GM21447 (cell line): ENCODE measurements at regions not wholly inside any gene's neighbourhood (a gene's known extent, or its start where the extent isn't known, plus 50 kb on each side); places are given as distances from the start of the nearest gene placed in this dataset.

Experiments
- ATAC-seq: cut with Tn5 transposase; IDR thresholded peaks from one replicate; pipeline ENCODE4 v1.9.1; 2021; ENCODE audit not compliant: unreplicated experiment

DNA sequence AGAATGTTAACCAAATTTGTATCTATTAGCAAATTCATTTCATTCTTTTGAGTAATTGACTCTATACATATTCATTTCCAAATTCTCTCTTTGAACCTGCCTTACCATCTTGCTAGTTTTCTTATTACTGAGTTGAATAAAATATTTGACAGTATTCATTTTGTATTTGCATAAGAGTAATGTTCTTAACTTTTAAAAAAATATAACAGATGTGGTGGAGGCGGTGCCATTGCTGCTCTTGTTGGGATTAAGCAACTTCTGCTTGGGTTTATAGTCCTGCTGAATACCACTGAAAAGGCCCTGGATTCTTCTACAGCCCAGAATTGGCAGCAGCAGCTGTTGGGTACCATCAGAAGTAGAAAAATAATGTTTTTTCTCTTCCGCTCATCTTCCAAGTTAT lies 148.9 kb upstream of the PEX5L start:
- ATAC-seq = no peak

DNA sequence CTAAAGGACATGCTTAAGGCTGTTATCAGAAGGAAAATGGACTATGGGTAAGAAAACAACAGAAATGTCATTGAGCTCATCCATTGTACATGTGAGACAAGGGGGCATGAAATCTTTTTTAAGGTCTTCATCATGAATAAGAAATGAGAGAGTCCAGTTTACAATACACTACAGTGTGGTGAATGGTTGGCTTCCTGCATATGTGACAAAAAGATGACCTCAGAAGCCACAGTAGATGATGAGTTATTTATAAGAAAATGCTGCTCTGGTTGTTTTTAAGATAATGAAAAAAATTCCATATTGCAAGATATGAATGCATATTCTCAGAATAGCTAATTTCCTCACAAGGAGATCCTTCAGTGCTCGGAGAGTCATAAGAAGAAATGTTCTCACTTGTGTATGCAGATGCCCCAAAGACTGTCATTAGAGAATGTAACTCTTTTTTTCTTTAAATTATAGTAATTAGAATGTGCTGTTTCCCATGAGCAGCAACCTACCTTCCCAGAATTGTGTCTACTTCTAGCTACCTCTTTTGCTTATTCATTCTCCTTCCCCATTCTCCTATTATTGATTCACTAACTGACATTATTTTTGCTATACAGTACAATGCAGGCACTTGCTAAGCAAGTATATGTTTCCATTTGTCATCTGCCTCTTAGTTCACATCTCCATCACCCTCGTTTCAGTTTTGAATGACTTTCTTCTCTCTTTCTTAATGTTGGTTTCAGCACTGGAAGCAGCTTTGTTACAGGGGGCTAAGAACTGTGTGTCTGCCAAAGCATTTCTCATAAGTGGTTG lies 152.0 kb upstream of the PEX5L start:
- peak; percentile 67 for ATAC-seq

DNA sequence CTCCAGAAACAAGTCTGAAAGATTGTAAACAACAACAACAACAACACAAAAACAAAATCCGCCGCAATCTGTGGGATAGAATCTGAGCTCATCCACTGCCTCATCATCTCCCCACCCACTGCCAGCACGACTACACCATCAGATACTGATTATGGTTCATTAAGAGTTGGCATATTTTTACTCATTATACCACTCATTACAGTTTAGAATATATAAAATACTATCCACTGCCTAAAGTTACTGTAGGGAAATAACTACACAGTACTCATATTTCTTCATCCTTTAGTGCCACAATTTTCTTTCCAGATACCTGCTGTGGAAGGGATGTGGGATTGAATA lies 152.5 kb upstream of the PEX5L start:
- ATAC-seq = no peak

DNA sequence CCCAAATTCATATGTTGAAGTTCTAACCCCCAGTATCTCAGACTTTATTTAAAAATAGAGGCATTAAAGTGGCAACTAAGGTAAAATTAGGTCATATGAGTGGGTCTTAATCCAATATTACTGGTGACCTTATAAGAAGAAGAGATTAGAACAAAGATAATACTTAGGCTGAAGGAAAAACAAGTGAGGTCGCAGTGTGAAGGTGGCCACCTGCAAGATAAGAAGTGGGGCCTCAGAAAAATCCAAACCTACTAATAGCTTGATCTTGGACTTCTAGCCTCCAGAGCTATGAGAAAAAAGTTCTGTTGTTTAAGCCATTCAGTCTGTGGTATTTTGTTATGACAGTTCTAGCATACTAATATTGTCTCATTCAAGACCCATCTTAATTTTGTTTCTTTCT lies 159.9 kb upstream of the PEX5L start:
- no peak for ATAC-seq

DNA sequence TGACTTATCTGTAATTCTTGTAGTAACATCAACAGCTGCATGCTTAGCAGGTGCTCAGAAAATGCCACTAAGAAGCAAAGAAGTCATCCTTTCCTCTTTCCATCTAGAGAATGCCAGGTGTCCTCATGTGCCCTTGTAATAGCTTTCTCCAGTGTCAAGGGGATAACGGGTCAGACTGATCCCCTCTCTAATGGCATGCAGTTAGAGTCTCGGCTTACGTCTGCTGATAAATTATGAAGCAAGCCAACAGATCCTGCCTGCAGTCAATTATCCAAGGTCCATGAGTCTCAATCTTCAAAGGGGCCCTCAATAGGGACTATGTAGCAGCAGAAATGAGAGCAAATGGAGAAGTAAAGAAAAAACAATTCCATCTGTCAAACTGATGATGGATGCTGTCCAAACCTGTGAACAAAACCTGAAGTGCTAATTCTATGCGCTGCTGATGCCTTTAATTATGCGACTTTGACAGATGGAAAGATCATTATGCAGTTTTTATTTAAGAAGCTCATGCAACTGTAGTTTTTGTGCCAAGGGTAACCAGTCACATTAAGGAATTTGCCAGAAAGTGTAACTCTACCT lies 162.8 kb upstream of the PEX5L start:
- no peak for ATAC-seq

DNA sequence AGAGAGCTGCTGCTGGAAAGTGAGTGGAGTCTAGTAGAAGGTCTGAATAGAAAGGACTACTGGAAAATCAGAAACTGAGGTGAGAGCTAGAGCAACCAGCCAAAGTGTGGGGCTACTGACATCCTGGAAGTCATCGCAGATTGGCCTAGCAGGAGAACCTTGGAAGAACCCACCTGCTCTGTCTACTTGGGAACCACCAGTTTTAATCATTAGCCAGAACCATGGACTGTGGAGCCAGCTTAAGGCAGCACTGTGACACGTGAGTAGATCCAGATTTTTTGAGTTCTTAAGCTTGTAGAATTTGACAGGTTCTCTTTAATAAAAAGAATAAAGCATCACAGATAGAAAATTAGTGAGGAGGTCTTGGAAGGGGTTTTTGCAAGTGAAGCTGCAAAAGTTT lies 179.1 kb upstream of the PEX5L start:
- ATAC-seq = no peak

DNA sequence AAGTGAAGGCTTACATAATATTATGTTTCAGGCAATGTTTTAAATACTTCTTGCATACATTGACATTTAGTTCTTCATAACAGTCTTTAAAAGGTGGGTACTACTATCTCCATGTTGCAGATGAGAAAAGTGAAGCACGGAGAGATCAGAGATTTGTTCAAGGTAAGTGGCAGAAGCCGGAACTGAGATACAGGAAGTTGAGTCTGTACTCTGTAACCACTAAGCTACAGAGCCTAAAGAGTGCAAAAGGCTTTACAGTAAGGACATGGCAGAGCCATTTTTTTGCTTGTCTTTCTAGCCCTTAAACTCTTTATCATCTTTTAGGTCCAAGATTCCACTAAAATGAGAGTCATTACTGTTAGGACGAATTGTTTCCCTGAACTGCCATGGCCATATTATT lies 186.5 kb upstream of the PEX5L start:
- ATAC-seq = no peak

DNA sequence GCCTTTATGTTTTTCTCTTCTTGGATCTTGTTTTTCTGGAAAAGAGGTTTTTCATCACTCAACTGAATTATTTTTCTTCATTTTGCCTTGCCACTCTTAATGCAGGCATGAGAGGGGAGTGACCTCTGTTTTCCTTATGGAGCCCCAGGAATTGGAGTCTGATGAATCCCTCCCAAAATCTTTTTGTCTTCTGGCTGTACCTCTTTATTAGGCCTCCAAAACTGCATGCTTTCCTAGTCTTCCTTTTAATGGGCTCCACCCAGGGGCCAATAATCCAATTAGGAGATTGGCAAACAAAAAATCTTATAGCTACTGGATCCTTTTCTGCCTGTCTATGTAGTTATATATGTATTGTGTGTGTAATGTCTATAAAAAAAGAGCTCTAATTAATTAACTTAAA lies 192.4 kb upstream of the PEX5L start:
- ATAC-seq = no peak

DNA sequence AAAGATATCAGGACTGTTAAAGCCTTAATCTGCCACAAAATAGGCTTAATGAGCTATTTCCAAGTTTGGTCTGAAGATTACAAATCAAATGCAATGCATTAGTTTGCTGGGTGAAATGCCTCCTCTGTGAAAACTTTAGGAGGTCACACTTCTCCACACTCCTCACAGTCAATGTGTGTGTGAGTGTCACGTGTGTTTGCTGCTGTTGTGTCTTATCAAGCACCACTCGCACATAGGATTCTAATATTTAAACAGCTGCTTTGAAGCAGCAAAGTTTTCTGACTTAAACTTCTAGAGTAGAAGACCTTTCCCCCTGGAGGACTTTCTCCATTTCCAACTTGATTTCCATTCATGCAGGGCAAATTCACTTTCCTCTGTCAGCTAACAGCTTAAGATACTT lies 203.2 kb upstream of the PEX5L start:
- no peak for ATAC-seq

DNA sequence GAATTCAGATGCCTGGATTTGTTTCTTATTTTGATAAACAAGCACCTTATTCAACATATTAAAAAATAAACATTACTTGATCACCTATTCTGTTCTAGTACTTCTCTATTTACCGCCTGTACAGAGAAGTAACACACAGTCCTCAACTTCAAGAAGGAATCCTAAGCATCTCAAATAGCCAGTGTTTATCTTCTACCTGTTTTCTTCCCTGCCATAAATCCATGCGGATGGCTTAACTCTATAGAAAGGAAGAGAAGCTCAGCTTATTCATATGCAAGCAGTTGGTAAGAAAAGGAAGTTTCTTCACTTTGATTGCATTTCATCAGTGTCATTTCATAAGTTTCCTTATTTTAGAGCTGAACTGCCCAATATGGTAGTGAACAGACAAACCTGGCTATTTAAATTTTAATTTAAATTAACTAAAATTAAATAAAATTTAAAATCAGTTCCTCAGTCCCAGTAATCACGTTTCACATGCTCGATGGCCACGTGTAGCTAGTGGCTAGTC lies 210.0 kb upstream of the PEX5L start:
- ATAC-seq = no peak

DNA sequence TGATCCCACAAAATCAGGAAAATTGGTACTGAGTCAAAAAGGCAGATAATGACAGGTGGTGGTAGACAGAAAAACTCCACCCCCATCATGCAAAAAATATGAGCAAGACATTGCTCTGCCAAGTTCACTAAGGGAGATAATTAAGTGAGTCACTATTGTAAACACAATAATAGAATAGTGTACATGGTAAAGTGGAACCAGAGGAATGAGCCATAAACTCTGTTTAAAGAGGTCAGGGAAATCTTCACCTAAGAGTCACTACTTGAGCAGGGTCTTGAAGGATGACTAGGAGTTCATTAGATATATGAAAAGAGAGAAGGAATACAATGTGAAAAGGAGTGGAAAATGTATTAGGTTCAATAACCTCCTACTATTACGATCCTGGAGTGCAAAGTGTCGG lies 213.4 kb upstream of the PEX5L start:
- no peak for ATAC-seq

DNA sequence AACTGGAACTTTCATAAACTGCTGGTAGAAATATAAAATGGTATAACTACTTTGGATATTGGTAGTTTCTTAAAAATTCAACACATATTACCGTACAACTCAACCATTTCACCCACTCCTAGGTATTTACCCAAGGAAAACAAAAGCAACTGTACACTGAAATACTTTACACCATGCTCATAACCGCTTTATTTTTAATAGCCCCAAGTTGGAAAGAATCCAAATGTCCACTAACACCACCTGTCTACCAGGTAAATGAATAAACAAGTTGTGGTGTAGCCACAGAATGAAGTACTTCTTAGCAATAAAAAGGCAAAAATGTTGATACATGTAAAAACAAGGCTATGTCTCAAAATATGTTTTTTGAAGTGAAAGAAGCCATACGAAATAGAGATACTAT lies 215.9 kb upstream of the PEX5L start:
- ATAC-seq = no peak

DNA sequence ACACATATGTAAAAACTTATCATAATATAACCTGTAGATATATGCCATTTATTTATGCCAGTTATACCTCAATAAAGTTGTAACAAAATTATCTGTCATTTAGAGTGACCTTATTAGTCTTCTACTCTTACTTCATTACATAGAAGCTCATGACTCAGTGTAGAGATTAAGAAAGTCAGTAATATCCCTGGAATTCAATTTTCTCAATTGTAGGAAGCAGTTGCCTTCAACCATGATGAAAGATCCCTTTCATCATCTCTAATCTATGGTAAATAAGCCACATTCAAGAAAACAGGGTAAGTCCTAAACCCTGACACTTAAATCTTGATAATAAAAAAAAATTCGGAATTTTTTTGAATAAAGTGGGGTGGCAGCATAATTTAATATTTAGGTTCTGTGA lies 216.5 kb upstream of the PEX5L start:
- no peak for ATAC-seq

DNA sequence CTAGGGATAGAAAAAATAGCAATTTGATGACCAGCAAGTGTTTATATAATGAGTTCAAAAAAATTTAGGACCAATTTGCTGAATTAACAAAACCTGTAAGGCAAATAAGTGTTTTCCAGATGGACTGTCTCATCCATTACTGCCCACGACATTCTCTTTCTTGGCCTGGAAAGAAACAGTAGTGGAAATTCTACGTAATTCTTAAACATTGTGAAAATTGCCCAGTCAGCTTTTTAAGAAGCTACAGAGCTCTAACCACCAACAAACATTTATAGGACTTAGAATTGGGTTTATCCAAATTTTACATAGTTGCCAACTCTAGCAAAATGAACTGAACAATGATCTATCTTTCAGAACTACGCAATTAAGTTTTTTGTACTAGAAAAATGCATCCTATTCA lies 227.7 kb upstream of the PEX5L start:
- no peak for ATAC-seq

DNA sequence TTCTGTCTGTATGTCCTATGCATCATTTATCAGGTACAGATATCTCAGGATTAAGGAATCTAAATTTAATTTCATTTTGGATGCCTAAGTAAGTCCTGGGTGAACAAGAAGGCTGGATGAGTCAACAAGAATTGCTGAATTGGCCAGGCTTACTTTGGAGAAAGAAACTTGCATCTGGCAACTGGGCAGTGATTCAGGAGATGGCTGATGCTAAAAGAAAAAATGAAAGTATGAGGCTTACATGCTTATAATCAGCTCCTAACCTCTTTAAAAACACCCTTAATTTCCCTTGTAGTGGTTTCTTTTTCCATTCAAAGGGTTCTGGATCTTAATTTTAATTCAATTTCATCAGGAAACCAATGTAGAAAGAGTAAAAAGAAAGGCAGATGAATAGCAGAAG lies 228.8 kb upstream of the PEX5L start:
- ATAC-seq = no peak

DNA sequence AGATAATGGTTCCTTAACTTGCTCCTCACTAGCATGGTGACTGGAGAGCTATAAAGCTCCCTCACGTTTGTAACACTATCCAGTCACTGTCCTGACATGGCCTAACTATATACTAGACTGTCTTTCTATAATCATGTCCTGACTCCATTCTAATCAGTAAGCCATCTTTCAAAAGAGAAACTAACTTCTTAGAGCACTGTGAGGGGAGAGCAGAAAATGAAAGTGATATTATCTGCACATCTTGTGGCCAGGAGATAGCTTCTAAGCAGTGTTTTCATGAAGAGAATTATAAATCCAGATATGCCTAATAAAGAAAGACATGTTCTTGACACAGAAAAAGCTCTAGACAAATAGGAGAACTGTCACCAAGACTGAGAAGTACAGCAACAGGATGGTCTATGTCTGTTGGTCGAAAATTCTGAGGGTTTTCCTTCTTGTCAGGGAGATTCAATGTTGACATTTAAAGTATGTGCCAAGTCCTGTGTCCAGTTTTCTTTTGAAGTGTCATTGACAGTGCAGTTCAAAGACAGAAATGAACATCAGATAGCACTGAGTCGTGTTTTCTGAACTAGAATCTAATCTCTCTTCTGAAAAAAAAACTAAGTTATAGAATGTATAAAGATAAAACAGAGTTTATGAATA lies 230.6 kb upstream of the PEX5L start:
- ATAC-seq = peak; percentile 100

DNA sequence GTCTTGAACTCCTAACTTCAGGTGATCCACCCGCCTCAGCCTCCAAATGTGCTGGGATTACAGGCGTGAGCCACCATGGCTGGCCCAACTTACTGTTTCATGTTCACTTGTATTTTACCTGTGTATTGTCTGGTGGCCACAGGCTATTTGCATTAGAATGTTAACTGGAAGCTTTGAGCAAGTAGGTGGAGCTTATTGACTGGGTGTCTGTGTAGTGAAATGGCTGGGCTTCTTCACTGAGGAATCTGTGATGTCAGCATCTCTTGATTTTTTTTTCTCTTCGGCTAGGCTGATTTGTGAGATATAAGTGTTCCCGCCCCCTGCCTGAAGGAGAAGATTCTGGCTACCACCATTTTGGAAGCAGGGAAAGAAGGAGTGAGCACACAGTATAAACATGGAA lies 237.8 kb upstream of the PEX5L start:
- no peak for ATAC-seq

DNA sequence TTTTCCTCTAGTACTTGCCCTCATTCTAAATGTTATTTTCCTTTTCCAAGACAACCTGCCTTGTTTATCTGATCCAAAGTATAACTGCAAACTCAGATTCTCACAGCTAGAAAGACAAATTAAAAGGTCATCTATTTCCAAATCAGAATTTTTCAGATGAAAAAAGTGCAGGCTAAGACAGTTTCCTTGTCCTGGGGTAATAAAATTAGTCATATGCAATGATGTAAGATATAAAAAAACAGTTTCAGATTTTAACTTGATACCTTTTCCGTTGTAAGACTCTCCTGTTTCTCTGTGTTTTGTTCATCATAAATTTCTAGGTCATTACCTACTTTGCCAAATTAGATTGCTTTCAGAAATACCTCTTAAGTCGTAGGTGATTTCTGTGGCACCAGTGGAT lies 238.4 kb upstream of the PEX5L start:
- ATAC-seq = no peak

DNA sequence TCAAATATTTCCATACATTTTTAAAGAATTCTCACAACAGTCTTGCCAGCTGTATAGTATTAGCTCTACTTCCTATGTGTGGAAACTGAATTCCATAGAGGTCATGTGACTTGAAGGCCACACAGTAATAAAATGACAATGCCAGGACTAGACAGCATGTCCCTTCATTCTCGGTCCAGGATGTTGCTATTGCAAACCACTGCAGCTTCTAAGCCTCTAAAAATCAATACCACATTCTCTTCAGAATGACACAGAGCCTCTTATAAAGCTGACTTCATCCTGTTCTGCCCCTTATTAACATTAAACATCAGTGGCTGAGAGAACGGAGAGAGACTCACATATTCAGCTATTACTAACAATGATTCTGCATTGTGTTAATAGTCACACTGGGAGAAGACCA lies 240.3 kb upstream of the PEX5L start:
- no peak for ATAC-seq

DNA sequence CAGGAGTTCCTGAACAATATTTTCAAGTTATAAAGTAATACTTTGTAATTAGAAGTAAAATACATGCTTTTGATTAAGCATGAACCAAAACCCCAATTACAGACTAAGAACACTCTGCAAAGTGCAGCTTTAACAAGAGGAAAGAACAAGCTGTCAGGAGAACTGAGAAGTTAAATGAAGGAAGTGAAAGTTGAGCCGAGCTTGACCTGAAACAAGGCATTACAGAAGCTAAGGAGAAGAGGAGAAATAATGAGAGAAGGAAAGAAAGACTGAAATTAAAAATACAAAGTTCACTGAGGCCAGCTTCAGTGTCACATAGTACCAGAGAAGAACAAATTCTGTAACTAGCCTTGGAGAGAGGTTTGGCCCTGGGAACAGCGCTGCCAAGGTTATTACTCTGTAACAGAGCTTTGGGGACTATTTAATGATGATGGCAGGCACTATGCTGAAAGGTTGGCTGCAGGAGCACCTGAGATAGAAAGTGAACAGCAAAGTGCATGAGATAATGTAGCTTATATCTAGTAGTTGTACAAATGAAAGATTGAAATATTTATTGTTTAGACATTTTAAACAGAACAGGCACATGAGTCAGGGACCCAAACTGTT lies 241.9 kb upstream of the PEX5L start:
- peak; percentile 98 for ATAC-seq

DNA sequence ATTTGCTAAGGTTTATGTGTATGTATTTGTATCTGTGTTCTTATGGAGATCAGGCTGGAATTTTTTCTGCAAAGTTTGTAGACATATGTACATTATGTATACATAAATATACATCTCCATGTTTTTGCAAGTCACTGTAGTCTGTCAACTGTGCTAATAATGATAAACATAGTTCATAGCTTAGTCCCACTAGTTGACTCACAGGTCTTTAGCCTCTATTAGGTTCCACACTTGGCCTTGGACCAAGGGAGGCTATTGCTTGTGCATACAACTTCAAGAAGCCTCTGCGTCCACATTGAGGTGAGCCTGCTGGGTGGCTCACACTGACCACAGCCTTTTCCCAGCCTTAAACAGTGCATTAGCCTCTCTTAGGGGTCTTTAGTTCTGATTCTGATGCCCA lies 243.8 kb upstream of the PEX5L start:
- ATAC-seq = no peak

DNA sequence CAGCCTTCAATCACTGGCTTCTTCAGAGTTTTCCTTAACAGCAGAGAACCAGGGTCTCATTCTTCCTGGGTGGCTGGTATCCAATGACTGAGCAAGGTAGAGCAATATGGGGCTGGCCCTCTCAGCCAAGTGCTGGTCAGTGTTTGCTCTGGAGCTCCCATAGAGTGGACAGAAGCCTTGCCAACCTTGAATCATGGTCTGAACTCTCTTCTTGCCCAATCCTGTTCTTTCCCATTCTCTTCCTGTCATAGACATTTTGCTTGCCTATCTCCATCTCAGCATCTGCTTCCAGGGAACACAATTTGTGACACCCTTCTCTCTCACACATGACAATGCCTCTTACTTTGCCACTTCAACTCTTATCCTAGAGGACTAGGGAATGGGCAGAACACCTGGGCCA lies 245.6 kb upstream of the PEX5L start:
- ATAC-seq = no peak
